DMS153 treated with DMSO at 0.1 percent for 48 hours (cell line): ENCODE measurements at regions not wholly inside any gene's neighbourhood (a gene's known extent, or its start where the extent isn't known, plus 50 kb on each side); places are given as distances from the start of the nearest gene placed in this dataset.
A peak's percentile ranks its signal among the peaks of the same experiment; 100 is the strongest.

Experiments used
- DNase-seq: peaks from one replicate; lab custom pipeline; 2025; ENCODE audit not compliant: unreplicated experiment; lab: John Stamatoyannopoulos, UW

GRCh38 chr18:55795101-55795669 lies 207.2 kb upstream of the TCF4 start:
- DNase-seq: no peak

GRCh38 chr18:55794288-55795052 lies 206.5 kb upstream of the TCF4 start:
- no peak for DNase-seq

DNA sequence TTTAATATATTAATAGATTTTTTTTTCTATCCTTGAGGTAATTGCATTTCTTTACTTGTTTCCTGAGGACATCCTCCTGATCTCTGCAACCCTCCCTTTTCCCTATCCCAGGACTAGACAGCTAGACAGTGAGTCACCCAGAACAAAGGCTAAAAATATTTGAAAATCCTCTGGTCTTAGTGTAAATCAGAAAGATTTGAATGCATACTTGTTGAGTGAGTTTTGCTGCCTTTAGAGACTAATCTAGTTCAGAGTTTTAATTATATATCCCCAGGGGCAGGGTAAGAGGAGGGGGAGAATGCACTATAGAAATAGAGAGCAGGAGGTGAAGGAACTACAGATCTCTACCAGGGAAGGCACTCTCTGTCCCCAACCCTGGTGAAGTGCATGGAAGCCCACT lies 202.3 kb upstream of the TCF4 start:
- DNase-seq: no peak

DNA sequence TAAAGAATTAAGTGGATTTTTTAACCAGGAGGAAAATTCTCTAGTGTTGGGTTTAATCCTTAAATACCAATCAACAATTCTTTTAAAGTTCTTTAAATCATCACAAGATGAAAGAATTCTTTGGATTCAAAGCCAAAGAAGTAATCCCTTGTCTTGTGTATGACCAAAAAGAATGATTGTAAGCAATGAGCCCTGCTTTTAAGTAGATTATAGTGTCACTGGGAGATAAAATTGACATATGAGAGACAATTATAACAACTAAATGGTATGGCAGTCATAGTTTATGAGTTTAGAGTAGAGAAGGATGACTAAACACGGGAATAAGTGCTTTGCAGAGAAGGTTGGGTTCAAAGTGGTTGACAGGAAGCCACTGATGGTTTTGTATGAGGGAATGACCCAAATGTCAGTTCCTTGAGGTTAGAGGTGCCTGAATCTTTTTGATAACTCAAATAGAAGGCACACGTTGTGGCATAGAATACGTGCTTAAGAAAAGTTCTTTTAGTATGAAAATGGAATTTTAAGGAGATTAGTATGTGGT lies 199.6 kb upstream of the TCF4 start:
- no peak for DNase-seq

- DNase-seq: no peak
Observed at GRCh38 chr18:55786651-55787272, 198.8 kb upstream of the TCF4 start.

- DNase-seq: peak; percentile 41
Observed at GRCh38 chr18:55783921-55784320, 195.9 kb upstream of the TCF4 start.

DNA sequence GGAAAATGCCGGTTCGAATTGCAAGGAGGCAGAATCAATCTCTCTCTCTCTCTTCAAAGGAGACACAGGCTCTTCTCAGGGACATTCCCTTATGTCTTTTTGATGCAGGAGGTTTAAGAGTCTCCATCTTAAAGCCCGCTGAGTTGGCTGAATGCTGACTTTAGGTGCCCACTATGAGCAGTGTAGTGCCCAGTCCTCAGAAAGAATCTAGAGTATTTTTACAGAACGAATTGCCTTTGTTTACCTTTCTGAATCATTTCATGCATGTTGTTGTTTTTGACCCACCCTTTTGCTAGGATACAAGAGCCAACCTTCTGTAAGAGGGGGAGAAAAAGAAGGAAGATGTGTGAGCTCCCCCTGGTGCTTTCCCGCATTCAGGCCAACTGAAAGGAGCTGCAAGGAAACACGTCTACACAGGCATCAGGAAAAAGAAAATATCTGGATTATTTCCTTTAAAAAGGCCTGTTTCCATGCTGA lies 193.5 kb upstream of the TCF4 start:
- peak; percentile 34 for DNase-seq

DNA sequence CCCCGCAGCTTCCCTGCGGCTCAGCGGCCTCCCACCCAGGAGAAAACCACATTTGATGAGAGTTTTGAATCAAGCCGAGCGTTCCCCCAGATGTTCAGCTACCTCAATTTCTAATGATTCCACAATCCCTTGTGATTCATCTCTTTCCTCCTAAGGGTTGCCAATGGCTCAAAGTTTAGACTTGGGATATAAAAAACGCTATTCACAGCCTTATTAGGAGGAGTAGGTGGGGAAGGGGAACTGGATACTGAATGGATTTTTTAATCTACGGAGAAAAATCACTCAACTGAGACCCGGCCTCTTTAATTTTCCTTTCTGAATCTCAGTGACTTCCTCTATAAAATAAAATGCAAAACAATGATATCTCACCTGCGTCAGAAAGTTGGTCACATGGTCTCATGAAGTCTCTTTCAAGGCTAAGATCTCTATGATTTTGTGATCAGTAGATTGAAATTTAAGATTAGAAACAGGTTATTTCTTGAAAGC lies 192.6 kb upstream of the TCF4 start:
- no peak for DNase-seq

GRCh38 chr18:55779691-55780585 lies 191.9 kb upstream of the TCF4 start:
- DNase-seq: peak; percentile 20

DNA sequence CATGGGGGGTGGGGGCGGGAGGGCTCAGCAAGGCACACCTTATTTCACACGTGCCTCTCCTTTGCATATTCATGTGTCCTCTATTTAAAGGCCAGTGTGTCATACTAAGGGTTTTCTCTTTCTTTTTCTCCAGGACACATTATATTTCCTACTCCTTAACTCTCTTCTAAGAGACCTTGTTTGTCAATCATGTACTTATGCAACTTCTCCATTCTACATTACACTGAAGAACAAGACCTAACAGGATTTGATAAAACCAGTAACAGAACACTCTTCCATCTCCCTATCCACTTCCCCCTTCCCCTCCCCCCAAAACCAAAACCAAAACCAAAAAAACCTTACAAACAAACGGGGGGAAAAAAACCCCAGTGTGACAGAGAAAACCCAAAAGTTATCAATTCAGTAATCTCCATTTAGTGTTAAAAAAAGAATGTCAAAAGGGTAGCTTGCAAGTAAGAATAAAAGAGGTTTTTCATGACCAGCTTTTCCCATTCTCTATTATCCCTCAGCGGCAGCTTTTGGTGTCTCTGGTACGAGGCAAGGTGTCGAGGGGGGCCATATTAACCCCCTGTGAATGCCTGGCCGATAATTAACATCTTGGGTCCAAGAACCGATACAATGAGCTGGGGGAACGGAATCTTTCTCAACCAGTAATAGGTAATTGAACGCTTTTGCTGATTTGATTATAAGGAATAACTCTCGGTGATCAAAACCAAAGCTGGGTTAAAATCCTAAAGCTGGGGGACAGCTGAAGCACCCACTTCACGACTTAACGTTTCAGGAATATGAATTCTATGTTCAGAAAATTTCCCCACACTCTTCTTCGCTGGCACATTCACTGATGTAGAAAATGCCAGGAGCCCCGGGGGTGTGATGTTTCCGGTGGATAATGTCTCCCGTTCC lies 191.0 kb upstream of the TCF4 start:
- DNase-seq: no peak

GRCh38 chr18:55777666-55778304 lies 189.8 kb upstream of the TCF4 start:
- DNase-seq: no peak

DNA sequence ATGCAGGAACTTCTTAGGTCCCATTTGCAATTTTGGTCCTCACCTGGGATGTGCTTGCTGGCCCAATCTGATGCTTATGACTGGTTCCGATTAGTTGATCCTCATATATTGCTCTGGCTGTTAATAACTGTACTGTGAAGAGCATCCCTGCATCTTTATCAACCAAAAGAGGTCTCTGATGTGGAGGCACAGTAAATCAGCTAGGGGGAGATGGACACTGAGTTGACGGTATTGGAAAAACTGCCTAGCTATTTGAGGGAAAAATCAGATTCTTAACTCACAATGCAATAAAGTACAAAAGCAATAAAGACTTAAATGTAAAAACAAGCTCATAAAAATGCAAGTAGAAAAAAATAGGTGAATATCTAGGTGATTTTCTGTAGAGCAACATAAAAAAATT lies 188.0 kb upstream of the TCF4 start:
- DNase-seq: no peak

- DNase-seq: no peak
Observed at GRCh38 chr18:55774505-55774904, 186.5 kb upstream of the TCF4 start.

DNA sequence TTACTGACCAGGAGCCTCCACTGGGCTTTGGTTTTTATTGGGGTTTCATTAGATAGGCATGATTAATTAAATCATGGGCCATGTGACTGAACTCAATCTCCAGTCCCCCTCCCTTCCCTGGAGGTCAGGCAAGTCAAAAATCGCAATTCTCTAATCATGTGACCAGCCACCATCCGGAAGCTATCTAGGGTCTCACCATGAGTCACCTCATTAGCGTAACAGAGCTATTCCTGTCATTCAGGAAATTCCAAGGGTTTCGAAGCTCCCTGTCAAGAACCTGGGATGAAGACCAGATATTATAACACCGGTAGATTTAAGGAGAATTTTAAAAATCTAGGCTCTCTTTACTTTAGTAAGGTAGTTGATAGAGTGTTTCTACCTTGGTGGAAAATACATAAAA lies 180.3 kb upstream of the TCF4 start:
- DNase-seq: no peak

- no peak for DNase-seq
Observed at GRCh38 chr18:55764386-55764785, 176.4 kb upstream of the TCF4 start.

DNA sequence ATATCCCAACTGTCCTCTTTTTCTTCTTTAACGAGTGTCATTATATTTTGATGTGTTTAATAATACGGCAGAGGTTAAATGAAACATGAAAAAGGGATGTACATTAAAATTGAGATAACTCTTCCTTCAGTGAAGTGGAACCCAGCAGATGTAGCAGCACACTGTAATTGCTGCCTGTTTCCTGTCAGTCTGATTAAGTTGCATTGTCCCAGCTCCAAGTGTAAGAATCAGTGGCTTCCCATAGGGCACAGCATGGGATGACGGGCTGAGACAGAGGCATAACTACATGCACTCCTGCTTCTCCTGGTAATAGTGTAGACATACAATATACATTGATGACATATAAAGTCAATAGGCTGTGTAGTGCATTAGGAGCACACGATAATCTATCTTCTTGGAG lies 175.8 kb upstream of the TCF4 start:
- DNase-seq: no peak

GRCh38 chr18:55763298-55763697 lies 175.3 kb upstream of the TCF4 start:
- no peak for DNase-seq

- no peak for DNase-seq
Observed at GRCh38 chr18:55762424-55762823, 174.4 kb upstream of the TCF4 start.

DNA sequence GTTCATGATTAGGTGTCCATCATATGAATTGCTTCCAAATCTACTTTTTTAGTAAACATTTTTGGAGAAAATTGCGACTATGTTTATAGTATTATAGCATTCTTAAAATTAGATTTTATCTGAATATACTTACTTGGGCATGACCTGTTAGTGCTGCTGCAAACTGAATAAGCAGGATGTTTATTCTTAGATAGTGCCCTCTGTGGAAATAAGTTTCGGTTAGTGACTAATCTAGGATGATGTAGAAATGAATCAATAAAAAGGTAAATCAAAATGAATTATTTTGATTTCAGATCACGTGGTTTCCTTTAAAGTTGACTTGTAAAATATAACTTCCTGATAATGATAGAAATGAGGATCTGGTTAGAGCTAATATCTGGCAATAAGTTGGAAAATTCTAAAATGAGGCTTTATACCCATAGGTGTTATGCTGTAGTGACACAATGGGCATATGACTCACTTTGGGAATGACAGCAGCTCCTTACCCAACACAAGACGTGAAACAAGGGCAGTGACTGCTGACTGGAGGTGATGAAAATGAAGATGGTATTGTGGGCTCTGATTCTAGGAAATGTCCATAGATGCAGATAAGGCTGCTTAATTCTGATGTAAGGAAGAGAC lies 165.8 kb upstream of the TCF4 start:
- no peak for DNase-seq
